Liver (tissue), 8 donors: ENCODE measurements at regions not wholly inside any gene's neighbourhood (a gene's known extent, or its start where the extent isn't known, plus 50 kb on each side); places are given as distances from the start of the nearest gene placed in this dataset.

Experiments used
- DNase-seq: peaks from one replicate; pipeline ENCODE4 v3.0.0-alpha.2; 2017; ENCODE audit warnings: low spot score
- H3K27ac ChIP-seq, 2 donors: one replicate each; pipeline ENCODE4 v1.7.0; 2013; ENCODE audit warnings: inconsistent platforms in 2 of 2, low read length in 2 of 2, control low read depth in 1 of 2, low read depth in 1 of 2, mild to moderate bottlenecking in 1 of 2
- H3K27me3 ChIP-seq, 4 donors: one replicate each; pipeline versions ENCODE4 v1.6.1 to v1.7.0; 2013; ENCODE audit warnings: low read length in 3 of 4, inconsistent platforms in 1 of 4, mild to moderate bottlenecking in 1 of 4, moderate library complexity in 1 of 4; ENCODE audit not compliant: control insufficient read depth in 4 of 4, insufficient read depth in 4 of 4
- H3K36me3 ChIP-seq, 4 donors: one replicate each; pipeline versions ENCODE4 v1.6.1 to v1.7.0; 2013; ENCODE audit warnings: low read length in 3 of 4, mild to moderate bottlenecking in 3 of 4, low read depth in 1 of 4, moderate library complexity in 1 of 4; ENCODE audit not compliant: control insufficient read depth in 4 of 4, insufficient read depth in 3 of 4
- H3K4me1 ChIP-seq, 4 donors: one replicate each; pipeline versions ENCODE4 v1.6.1 to v1.7.0; 2013; ENCODE audit warnings: low read length in 3 of 4, mild to moderate bottlenecking in 3 of 4, moderate library complexity in 1 of 4; ENCODE audit not compliant: control insufficient read depth in 4 of 4, insufficient read depth in 4 of 4
- H3K4me3 ChIP-seq, 3 donors: one replicate each; pipeline versions ENCODE4 v1.6.1 to v1.7.0; 2013; ENCODE audit warnings: low read length in 3 of 3, control low read depth in 1 of 3, low read depth in 1 of 3, mild to moderate bottlenecking in 1 of 3
- H3K9ac ChIP-seq, 2 donors: one replicate each; pipeline ENCODE4 v1.7.0; 2013; ENCODE audit warnings: low read length in 2 of 2, mild to moderate bottlenecking in 2 of 2, moderate library complexity in 2 of 2, control low read depth in 1 of 2, low read depth in 1 of 2
- H3K9me3 ChIP-seq, 4 donors: one replicate each; pipeline versions ENCODE4 v1.6.1 to v1.7.0; 2013; ENCODE audit warnings: low read length in 3 of 4; ENCODE audit not compliant: control insufficient read depth in 4 of 4
- ATF3 ChIP-seq: IDR thresholded peaks from 2 replicates; pipeline ENCODE4 v1.6.1; 2016; ENCODE audit warnings: antibody characterized with exemption
- EGR1 ChIP-seq, 2 donors: IDR thresholded peaks; 2 replicates each; pipeline ENCODE4 v1.6.1; 2016 to 2018; ENCODE audit warnings: antibody characterized with exemption in 2 of 2, low read depth in 2 of 2
- FOXA1 ChIP-seq: IDR thresholded peaks from 2 replicates; pipeline ENCODE4 v1.6.1; 2016; ENCODE audit warnings: antibody characterized with exemption
- FOXA2 ChIP-seq: IDR thresholded peaks from 2 replicates; pipeline ENCODE4 v1.6.1; 2016; ENCODE audit warnings: antibody characterized with exemption
- GABPA ChIP-seq, 2 donors: IDR thresholded peaks in 1 of 2; conservative IDR thresholded peaks in 1 of 2; 2 replicates each; pipeline ENCODE4 v1.6.1; 2016; ENCODE audit warnings: antibody characterized with exemption in 2 of 2, mild to moderate bottlenecking in 1 of 2, moderate library complexity in 1 of 2
- HNF4A ChIP-seq, 2 donors: conservative IDR thresholded peaks; 2 replicates each; pipeline ENCODE4 v1.6.1; 2016; ENCODE audit warnings: antibody characterized with exemption in 2 of 2, mild to moderate bottlenecking in 2 of 2
- HNF4G ChIP-seq: IDR thresholded peaks from 2 replicates; pipeline ENCODE4 v1.6.1; 2016; ENCODE audit warnings: antibody characterized with exemption
- JUND ChIP-seq, 2 donors: IDR thresholded peaks; 2 replicates each; pipeline ENCODE4 v1.6.1; 2016; ENCODE audit warnings: antibody characterized with exemption in 2 of 2
- NR2F2 ChIP-seq: IDR thresholded peaks from 2 replicates; pipeline ENCODE4 v1.6.1; 2016; ENCODE audit warnings: antibody characterized with exemption
- RAD21 ChIP-seq, 2 donors: IDR thresholded peaks; 2 replicates each; pipeline ENCODE4 v1.6.1; 2016; ENCODE audit warnings: antibody characterized with exemption in 2 of 2, mild to moderate bottlenecking in 2 of 2
- RXRA ChIP-seq, 2 donors: IDR thresholded peaks; 2 replicates each; pipeline ENCODE4 v1.6.1; 2017 to 2018; ENCODE audit warnings: antibody characterized with exemption in 2 of 2, mild to moderate bottlenecking in 1 of 2
- SP1 ChIP-seq: IDR thresholded peaks from 2 replicates; pipeline ENCODE4 v1.6.1; 2018; ENCODE audit warnings: antibody characterized with exemption, mild to moderate bottlenecking
- TAF1 ChIP-seq: conservative IDR thresholded peaks from 2 replicates; pipeline ENCODE4 v1.6.1; 2016; ENCODE audit warnings: antibody characterized with exemption, mild to moderate bottlenecking
- YY1 ChIP-seq: IDR thresholded peaks from 2 replicates; pipeline ENCODE4 v1.6.1; 2016; ENCODE audit warnings: antibody characterized with exemption, mild to moderate bottlenecking
- ZBTB33 ChIP-seq: IDR thresholded peaks from 2 replicates; pipeline ENCODE4 v1.6.1; 2016; ENCODE audit warnings: antibody characterized with exemption
- WGBS: extraction: QIAGEN DNeasy Blood & Tissue Kit; methylation state at CpG from one replicate; pipeline ENCODE4 v1.1.7; 2013; 5-methylcytosine and 5-hydroxymethylcytosine counted together
- TF ChIP-seq, protein P1 (sequence below): IDR thresholded peaks from 2 replicates; pipeline ENCODE4 v1.6.1; 2016; ENCODE audit warnings: antibody characterized with exemption
- TF ChIP-seq, protein P2 (sequence below): fragments of 150-350 bp; IDR thresholded peaks from 2 replicates; pipeline ENCODE4 v1.5.1; 2017; ENCODE audit warnings: improper control_type of control experiment, low read depth, low read length; ENCODE audit not compliant: missing input control
- donor health status: healthy.
- donor health status: healthy.
- donor health status: healthy.
- donor health status: healthy.
- donor health status: healthy.

- 75% methylated on average over 6 of the region's 6 CpGs for WGBS
- Histone ChIP-seq H3K4me3 (no peak overlapping the region), H3K36me3 (no peaks in the 10 kb centered on the region), H3K4me1 (no peaks in the 10 kb centered on the region), H3K9me3 (no peaks in the 10 kb centered on the region), H3K27ac (no peak overlapping the region), H3K27me3 (peaks cover 0 to 2% (median 0%) of the 10 kb centered on the region in 4 donors), H3K9ac (no peak overlapping the region)
- DNase-seq: no peak
- TF ChIP-seq HNF4A (conservative IDR thresholded peaks at IDR 0.05) (no peak), EGR1 (IDR thresholded peaks at IDR 0.05; ENCODE audit: low read depth in 2 of 2) (no peak), JUND (IDR thresholded peaks at IDR 0.05) (no peak), SP1 (no peak), HNF4G (no peak), ATF3 (no peak), RXRA (IDR thresholded peaks at IDR 0.05) (no peak), FOXA1 (no peak), YY1 (no peak), RAD21 (IDR thresholded peaks at IDR 0.05) (no peak), GABPA (IDR thresholded peaks at IDR 0.05 in 1 of 2, conservative IDR thresholded peaks at IDR 0.05 in 1 of 2) (no peak), ZBTB33 (no peak), NR2F2 (no peak), TAF1 (no peak)
- TF ChIP-seq, protein P1, sequence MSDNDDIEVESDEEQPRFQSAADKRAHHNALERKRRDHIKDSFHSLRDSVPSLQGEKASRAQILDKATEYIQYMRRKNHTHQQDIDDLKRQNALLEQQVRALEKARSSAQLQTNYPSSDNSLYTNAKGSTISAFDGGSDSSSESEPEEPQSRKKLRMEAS: no peak
- TF ChIP-seq, protein P2, sequence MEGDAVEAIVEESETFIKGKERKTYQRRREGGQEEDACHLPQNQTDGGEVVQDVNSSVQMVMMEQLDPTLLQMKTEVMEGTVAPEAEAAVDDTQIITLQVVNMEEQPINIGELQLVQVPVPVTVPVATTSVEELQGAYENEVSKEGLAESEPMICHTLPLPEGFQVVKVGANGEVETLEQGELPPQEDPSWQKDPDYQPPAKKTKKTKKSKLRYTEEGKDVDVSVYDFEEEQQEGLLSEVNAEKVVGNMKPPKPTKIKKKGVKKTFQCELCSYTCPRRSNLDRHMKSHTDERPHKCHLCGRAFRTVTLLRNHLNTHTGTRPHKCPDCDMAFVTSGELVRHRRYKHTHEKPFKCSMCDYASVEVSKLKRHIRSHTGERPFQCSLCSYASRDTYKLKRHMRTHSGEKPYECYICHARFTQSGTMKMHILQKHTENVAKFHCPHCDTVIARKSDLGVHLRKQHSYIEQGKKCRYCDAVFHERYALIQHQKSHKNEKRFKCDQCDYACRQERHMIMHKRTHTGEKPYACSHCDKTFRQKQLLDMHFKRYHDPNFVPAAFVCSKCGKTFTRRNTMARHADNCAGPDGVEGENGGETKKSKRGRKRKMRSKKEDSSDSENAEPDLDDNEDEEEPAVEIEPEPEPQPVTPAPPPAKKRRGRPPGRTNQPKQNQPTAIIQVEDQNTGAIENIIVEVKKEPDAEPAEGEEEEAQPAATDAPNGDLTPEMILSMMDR: no peak
These were observed 132.9 kb downstream of the C3orf38 start for GRCh38 chr3:88282528-88283241.

DNA sequence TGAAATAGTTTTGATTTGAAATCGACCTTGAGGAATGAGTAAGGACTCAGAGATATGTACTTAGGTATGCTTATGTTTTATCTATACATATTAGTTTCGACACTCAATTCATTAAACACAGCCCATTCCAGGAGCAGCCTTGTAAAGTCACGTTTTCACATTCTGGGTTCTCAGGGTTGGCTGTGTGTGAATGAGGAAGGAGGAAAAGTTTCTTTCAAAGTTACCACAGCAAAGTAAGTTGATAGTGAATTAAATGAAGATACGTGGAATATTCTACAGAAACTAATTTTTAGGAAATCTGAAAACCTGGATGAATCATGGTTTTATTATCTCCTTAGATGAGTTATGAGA is 133.5 kb downstream of the C3orf38 start:
- DNase-seq: no peak
- H3K4me3 ChIP-seq: no peak overlapping the region
- TF ChIP-seq SP1 (no peak), JUND (IDR thresholded peaks at IDR 0.05) (no peak), ZBTB33 (no peak), HNF4G (no peak), EGR1 (IDR thresholded peaks at IDR 0.05; ENCODE audit: low read depth in 2 of 2) (no peak), NR2F2 (no peak), RXRA (IDR thresholded peaks at IDR 0.05) (no peak), HNF4A (conservative IDR thresholded peaks at IDR 0.05) (no peak), ATF3 (no peak), FOXA2 (no peak), FOXA1 (no peak), RAD21 (IDR thresholded peaks at IDR 0.05) (no peak), YY1 (no peak), TAF1 (no peak)
- TF ChIP-seq, protein P2: no peak
- TF ChIP-seq, protein P1: no peak

More for the DNA sequence above, 133.5 kb downstream of the C3orf38 start:
- H3K36me3 ChIP-seq: no peaks in the 10 kb centered on the region
- H3K27ac ChIP-seq: no peak overlapping the region
- peaks cover 0 to 2% (median 0%) of the 10 kb centered on the region in 4 donors for H3K27me3 ChIP-seq
- H3K9me3 ChIP-seq: no peaks in the 10 kb centered on the region
- no peaks in the 10 kb centered on the region for H3K4me1 ChIP-seq
- 54% methylated on average over 4 of the region's 4 CpGs for WGBS
- H3K9ac ChIP-seq: no peak overlapping the region
